ENCODE measurements at regions not wholly inside any gene's neighbourhood (a gene's known extent, or its start where the extent isn't known, plus 50 kb on each side); places are given as distances from the start of the nearest gene placed in this dataset.

DNA sequence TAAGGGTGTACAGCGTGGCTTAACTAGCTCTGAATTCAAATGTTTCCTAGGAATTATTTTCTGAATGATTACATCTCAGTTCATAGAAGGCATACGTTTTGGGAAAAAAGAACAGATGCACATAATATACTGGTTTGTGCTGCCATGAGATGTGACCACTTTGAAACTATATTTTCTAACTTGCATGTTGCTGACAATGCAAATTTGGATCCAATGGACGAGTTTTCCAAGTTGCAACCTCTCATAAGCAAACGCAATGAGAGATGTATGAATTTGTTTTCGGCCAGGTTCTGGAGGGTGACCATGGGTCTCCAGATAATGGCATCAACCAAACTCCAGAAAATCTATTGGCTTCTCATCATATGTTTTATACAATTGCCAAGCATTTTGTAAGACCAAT lies 1445.4 kb downstream of the AACS start:
- DNase-seq (ENCODE audit: low read depth in 4 of 4, low spot score in 2 of 4) = no peak

DNA sequence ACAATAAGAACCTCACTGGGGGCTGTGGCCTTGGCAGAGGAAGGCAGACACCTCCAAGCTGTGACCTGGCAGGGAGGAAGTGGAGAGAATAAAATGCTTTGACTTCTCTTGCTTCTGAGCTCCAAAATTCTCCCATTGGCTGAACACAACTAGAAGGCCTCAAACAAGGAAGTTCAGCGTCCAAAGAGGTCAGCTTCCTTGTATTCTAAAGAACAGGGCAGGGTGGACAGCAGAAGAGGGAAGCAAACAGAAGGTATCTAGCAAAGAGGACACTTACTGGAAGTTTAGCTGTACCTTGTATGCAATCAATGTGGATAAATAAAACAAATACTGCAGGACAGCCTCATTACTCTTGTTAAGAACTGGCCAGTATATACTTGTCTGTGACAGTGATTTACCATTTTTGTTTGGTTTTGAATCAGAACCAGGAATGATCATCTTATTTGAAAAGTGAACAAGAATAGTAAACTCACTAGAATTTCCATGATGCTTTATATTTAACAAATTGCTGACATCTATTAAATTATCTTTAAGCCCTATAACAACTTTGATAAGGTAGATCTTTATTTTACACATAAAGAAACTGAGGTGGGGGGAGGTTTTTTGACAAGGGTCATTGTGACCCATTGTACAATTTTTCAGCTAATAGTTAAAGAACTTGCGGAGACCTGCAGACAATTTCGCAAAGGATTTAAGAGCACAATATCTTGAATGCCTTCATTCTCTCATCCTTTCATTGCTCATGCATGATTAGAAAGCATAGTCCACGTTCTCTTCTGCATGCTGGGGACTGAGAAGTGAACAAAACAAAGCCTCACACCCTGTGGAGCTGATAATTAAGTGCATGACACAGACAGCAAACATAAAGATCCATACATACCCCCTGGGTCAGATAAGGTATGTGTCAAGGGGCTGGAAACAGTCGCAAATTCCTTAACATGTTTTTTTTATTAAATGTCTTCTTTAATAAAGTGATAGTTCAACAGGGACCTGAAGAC lies 1448.0 kb downstream of the AACS start:
- no peak for DNase-seq (ENCODE audit: low read depth in 4 of 4, low spot score in 2 of 4)

- DNase-seq (ENCODE audit: low read depth in 4 of 4, low spot score in 2 of 4) = no peak
Measured at GRCh38 chr12:126518596-126519200, 1453.5 kb downstream of the AACS start.

DNA sequence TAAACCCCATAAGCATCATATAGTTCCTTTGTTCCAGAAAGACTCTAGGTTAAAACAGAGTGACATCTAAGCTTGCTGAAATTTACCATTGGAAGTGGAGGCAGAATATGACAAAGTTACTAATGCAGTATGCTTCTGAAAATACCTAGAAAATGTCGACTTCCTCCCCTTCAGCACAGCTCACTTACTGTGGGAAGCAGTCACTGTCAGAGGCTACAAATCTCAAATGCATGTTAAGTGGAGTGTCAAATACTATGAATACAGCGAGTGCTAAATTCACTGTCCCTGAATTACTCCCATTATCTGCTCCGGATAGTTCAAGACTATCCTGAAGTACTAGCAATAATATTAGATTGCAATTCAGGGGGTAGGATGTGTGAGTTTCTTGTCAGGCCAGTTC lies 1454.6 kb downstream of the AACS start:
- no peak for DNase-seq (ENCODE audit: low read depth in 4 of 4, low spot score in 2 of 4)

- no peak for DNase-seq (ENCODE audit: low read depth in 4 of 4, low spot score in 2 of 4)
Measured at GRCh38 chr12:126523891-126524290, 1458.7 kb downstream of the AACS start.

GRCh38 chr12:126534495-126534894 lies 1469.3 kb downstream of the AACS start:
- no peak for DNase-seq (ENCODE audit: low read depth in 4 of 4, low spot score in 2 of 4)

GRCh38 chr12:126534942-126535341 lies 1469.7 kb downstream of the AACS start:
- no peak for DNase-seq (ENCODE audit: low read depth in 4 of 4, low spot score in 2 of 4)

- no peak for DNase-seq (ENCODE audit: low read depth in 4 of 4, low spot score in 2 of 4)
Measured at GRCh38 chr12:126535971-126536370, 1470.7 kb downstream of the AACS start.

DNA sequence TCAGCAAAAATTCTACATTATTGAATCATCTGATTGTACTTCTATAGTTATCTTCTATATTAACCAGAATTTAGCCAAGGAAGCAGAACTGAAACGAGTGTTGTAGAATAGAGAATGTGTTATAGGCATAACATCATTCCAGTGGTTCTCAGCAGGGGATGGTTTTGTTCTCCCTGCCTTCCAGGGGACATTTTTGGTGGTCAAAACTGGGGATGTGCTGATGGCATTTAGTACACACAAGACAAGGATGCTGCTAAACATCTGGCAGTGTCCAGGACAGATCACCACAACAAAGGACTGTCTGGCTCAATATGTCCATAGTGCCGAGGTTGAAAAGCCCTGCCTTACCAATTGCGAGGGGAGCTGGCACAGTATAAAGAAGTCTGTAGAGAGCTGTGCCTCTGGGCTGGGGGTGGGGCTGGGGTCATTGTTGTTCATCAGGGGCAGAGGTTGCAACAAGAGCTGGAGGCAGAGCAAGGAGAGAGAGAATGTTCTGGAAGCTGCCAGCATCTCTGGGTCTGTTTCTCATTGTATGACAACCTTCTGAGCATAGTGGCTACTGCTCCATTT lies 1472.8 kb downstream of the AACS start:
- DNase-seq (ENCODE audit: low read depth in 4 of 4, low spot score in 2 of 4) = no peak

GRCh38 chr12:126538888-126539287 lies 1473.7 kb downstream of the AACS start:
- DNase-seq (ENCODE audit: low read depth in 4 of 4, low spot score in 2 of 4) = no peak

GRCh38 chr12:126545411-126545810 lies 1480.2 kb downstream of the AACS start:
- DNase-seq (ENCODE audit: low read depth in 4 of 4, low spot score in 2 of 4) = no peak

- no peak for DNase-seq (ENCODE audit: low read depth in 4 of 4, low spot score in 2 of 4)
Measured at GRCh38 chr12:126547905-126548304, 1482.7 kb downstream of the AACS start.

- DNase-seq (ENCODE audit: low read depth in 4 of 4, low spot score in 2 of 4) = no peak
Measured at GRCh38 chr12:126551869-126552268, 1486.6 kb downstream of the AACS start.

- DNase-seq (ENCODE audit: low read depth in 4 of 4, low spot score in 2 of 4) = no peak
Measured at GRCh38 chr12:126554625-126555024, 1489.4 kb downstream of the AACS start.

- DNase-seq (ENCODE audit: low read depth in 4 of 4, low spot score in 2 of 4) = no peak
Measured at GRCh38 chr12:126557659-126558058, 1492.4 kb downstream of the AACS start.

DNA sequence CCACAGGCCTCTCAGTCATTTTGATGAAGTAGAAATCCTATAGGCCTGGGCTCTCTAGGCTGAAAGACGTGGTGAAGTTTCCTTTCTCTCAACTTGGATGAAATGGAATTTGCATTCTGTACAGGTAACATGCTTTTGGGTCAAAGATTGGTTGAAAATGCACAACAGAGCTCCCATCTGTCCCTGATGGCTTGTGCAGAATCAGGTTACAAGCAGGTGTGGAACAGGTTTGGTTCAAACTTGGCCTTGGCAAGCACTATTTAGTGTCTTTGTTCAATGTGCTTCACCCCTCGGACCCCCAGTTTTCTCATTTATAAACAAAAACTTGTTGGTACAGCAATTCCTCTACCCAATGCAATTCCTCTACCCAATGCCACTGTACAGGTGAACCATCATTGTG lies 1493.0 kb downstream of the AACS start:
- no peak for DNase-seq (ENCODE audit: low read depth in 4 of 4, low spot score in 2 of 4)

GRCh38 chr12:126558810-126559209 lies 1493.6 kb downstream of the AACS start:
- no peak for DNase-seq (ENCODE audit: low read depth in 4 of 4, low spot score in 2 of 4)

GRCh38 chr12:126567016-126567415 lies 1501.8 kb downstream of the AACS start:
- DNase-seq (ENCODE audit: low read depth in 4 of 4, low spot score in 2 of 4) = no peak

GRCh38 chr12:126569706-126570105 lies 1504.5 kb downstream of the AACS start:
- no peak for DNase-seq (ENCODE audit: low read depth in 4 of 4, low spot score in 2 of 4)

DNA sequence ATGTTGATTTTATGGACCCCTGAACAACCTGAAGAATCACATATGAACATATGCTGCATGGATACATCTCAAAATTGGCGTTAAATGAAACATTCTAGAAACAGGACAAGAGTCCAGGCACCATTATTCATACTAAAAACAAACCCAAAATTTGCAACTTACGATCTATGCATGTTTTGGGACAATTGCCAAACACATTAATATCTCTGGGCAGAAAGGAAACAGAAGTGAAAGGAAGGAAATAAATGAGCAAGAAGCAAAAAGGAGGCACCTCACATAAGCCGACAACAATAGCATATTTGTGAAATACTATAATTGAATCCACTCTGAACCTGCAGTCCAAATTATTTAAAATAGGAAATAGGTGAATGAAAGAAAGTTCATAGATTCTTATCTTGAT lies 1505.3 kb downstream of the AACS start:
- no peak for DNase-seq (ENCODE audit: low read depth in 4 of 4, low spot score in 2 of 4)

DNA sequence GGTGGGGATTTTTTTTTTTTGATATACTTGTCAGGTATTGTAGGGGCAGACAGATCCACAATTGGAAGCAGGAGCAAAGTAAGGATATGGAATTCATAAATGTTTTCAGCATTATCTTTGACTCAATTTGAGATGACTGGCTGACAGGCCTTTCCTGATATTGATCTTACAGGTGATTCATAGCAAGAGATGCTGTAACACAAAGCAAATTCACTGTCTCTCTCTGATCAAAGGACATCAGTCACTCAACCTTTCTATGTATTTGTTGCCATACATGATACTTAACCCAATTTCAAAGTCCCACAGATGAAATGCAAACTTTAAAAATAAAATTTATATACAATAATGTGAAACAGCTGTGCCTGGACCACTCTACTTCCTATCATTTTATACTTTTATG lies 1506.9 kb downstream of the AACS start:
- no peak for DNase-seq (ENCODE audit: low read depth in 4 of 4, low spot score in 2 of 4)

DNA sequence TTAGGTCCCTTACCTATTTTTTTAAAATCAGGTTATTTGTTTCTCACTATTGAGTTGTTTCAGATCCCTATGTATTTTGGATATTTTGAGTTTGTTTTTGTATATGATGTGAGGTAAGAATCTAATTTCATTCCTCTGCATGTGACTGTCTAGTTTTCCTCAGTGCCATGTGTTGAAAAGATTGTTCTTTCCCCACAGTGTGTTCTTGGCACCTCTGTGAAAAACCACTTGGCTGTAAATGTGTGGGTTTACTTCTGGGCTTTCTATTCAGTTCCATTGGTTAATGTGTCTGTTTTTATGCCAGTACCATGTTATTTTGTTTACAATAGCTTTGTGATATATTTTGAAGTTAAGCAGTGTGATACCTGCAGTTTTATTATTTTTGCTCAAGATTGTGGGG lies 1516.4 kb downstream of the AACS start:
- DNase-seq (ENCODE audit: low read depth in 4 of 4, low spot score in 2 of 4) = no peak

Data from left renal cortex interstitium (tissue), 4 donors.